Endothelial cell of umbilical vein (primary cell): ENCODE measurements at regions not wholly inside any gene's neighbourhood (a gene's known extent, or its start where the extent isn't known, plus 50 kb on each side); places are given as distances from the start of the nearest gene placed in this dataset.

Experiments used
- BruUV-seq: library from RNA; stranded (reverse); fragments of 400-500 nt; replicated peaks from 2 replicates; lab custom pipeline; 2021; lab: Mats Ljungman, UMichigan
- CTCF ChIA-PET: fragments of 300-600, 350-600 bp; sonication (Branson Sonifier 250); formaldehyde crosslinking; loops from one replicate; lab custom pipeline; 2021; ENCODE audit warnings: antibody characterized with exemption, inconsistent platforms; lab: Charles Lee
- POLR2A ChIA-PET: fragments of 300-600, 350-600 bp; sonication (Branson Sonifier 250); formaldehyde crosslinking; loops from one replicate; lab custom pipeline; 2021; ENCODE audit warnings: antibody characterized with exemption, inconsistent platforms; lab: Charles Lee
- DNase-seq: peaks from one replicate; pipeline ENCODE4 v3.0.0-alpha.2; 2011; ENCODE audit warnings: low read depth, low spot score
- FAIRE-seq: peaks from 2 replicates; lab custom pipeline; 2011; peaks lifted over from hg19 to GRCh38; lab: Jason Lieb, UNC
- H2AFZ ChIP-seq: 2 replicates; pipeline ENCODE4 v1.6.0; 2012; ENCODE audit warnings: low read depth, low read length, control low read depth, inconsistent platforms
- H3K27ac ChIP-seq: 2 replicates; pipeline ENCODE4 v1.5.1; 2011; ENCODE audit warnings: low read depth, mild to moderate bottlenecking, control low read depth, low read length, moderate library complexity; ENCODE audit not compliant: insufficient read depth
- H3K27me3 ChIP-seq, 2 experiments: 2 replicates each; pipeline versions ENCODE4 v1.6.0 to v1.6.1; 2011; ENCODE audit warnings: low read length in 2 of 2, mixed read lengths in 1 of 2; ENCODE audit not compliant: control insufficient read depth in 2 of 2, insufficient read depth in 2 of 2
- H3K36me3 ChIP-seq, 2 experiments: 2 replicates in 1 of 2; 3 replicates in 1 of 2; pipeline ENCODE4 v1.5.1; 2011; ENCODE audit warnings: low read length in 2 of 2, mild to moderate bottlenecking in 1 of 2, moderate library complexity in 1 of 2; ENCODE audit not compliant: control insufficient read depth in 2 of 2, insufficient read depth in 2 of 2; ENCODE audit errors: extremely low read depth in 1 of 2
- H3K4me1 ChIP-seq: 3 replicates; pipeline ENCODE4 v1.5.1; 2011; ENCODE audit warnings: mild to moderate bottlenecking, low read length; ENCODE audit not compliant: control insufficient read depth, insufficient read depth; ENCODE audit errors: extremely low read depth
- H3K4me2 ChIP-seq: 2 replicates; pipeline ENCODE4 v1.6.1; 2011; ENCODE audit warnings: low read length, control low read depth, mixed read lengths; ENCODE audit not compliant: insufficient read depth
- H3K4me3 ChIP-seq, 3 experiments: fragments of 200-600 bp in 1 of 3; sonication (generic), shearing (Covaris generic) in 1 of 3; replicated peaks in 1 of 3; 2 replicates each; pipeline ENCODE4 v1.5.1; 2011 to 2016; ENCODE audit warnings: control low read depth in 3 of 3, low read length in 3 of 3, mild to moderate bottlenecking in 2 of 3, inconsistent platforms in 1 of 3, low read depth in 1 of 3, moderate library complexity in 1 of 3; ENCODE audit not compliant: insufficient read depth in 1 of 3
- H3K79me2 ChIP-seq: 2 replicates; pipeline ENCODE4 v1.6.0; 2012; ENCODE audit warnings: low read length, inconsistent platforms; ENCODE audit not compliant: control insufficient read depth, insufficient read depth
- H3K9ac ChIP-seq: replicated peaks from 2 replicates; pipeline ENCODE3; 2011; ENCODE audit warnings: low read length, control low read depth; ENCODE audit not compliant: insufficient read depth; ENCODE audit errors: extremely low read depth
- H3K9me1 ChIP-seq: replicated peaks from 3 replicates; pipeline ENCODE4 v1.6.0; 2011; ENCODE audit warnings: mild to moderate bottlenecking, low read length; ENCODE audit not compliant: control insufficient read depth, insufficient read depth; ENCODE audit errors: extremely low read depth
- H3K9me3 ChIP-seq: replicated peaks from 2 replicates; pipeline ENCODE4 v1.5.1; 2012; ENCODE audit warnings: low read length, inconsistent platforms; ENCODE audit not compliant: control insufficient read depth, insufficient read depth
- H4K20me1 ChIP-seq: replicated peaks from 2 replicates; pipeline ENCODE3; 2011; ENCODE audit warnings: mild to moderate bottlenecking, low read length; ENCODE audit not compliant: control insufficient read depth, insufficient read depth; ENCODE audit errors: extremely low read depth
- EZH2 ChIP-seq: IDR thresholded peaks from 2 replicates; pipeline ENCODE4 v1.6.1; 2012; ENCODE audit warnings: borderline replicate concordance, low read depth, mild to moderate bottlenecking, moderate library complexity, low read length, inconsistent platforms; ENCODE audit not compliant: severe bottlenecking
- FOS ChIP-seq: IDR thresholded peaks from 2 replicates; pipeline ENCODE4 v1.6.1; 2011; ENCODE audit warnings: mild to moderate bottlenecking, low read length, moderate library complexity, borderline replicate concordance; ENCODE audit not compliant: insufficient read depth
- GATA2 ChIP-seq: IDR thresholded peaks from 2 replicates; pipeline ENCODE4 v1.7.0; 2011; ENCODE audit warnings: low read depth, mild to moderate bottlenecking, moderate library complexity, mixed read lengths, low read length; ENCODE audit not compliant: insufficient read length, insufficient read depth
- JUN ChIP-seq: IDR thresholded peaks from 2 replicates; pipeline ENCODE4 v1.6.1; 2011; ENCODE audit warnings: borderline replicate concordance, low read depth; ENCODE audit not compliant: insufficient read length, insufficient read depth
- MYC ChIP-seq: IDR thresholded peaks from one replicate; pipeline ENCODE4 v1.6.1; 2011; ENCODE audit warnings: mild to moderate bottlenecking, low read depth, low read length
- POLR2A ChIP-seq: IDR thresholded peaks from 2 replicates; pipeline ENCODE4 v1.6.1; 2012; ENCODE audit warnings: low read depth, mild to moderate bottlenecking, control low read depth, low read length
- POLR2AphosphoS5 ChIP-seq: IDR thresholded peaks from 2 replicates; pipeline ENCODE4 v1.6.1; 2012; ENCODE audit warnings: low read depth, mild to moderate bottlenecking, control low read depth, low read length, moderate library complexity; ENCODE audit not compliant: insufficient read depth
- dilution Hi-C: fragments of 300-500 bp; cut with MboI; formaldehyde crosslinking; loops from one replicate; pipeline ENCODE4 v1.15.0; 2019; ENCODE audit warnings: low sequenced_read_pairs; ENCODE audit not compliant: extremely low pct_ligation_motif_present
- intact Hi-C: fragments of 100-400 bp; cut with micrococcal nuclease; formaldehyde crosslinking; loops from one replicate; pipeline ENCODE4 v1.10.0; 2022
- TF ChIP-seq, protein P1 (sequence below), 2 donors: IDR thresholded peaks; 1 replicate in 1 of 2; 2 replicates in 1 of 2; pipeline ENCODE4 v1.5.1; 2011; ENCODE audit warnings: low read length in 2 of 2, mild to moderate bottlenecking in 2 of 2, moderate library complexity in 2 of 2, control low read depth in 1 of 2, inconsistent platforms in 1 of 2, low read depth in 1 of 2; ENCODE audit not compliant: insufficient read depth in 1 of 2; ENCODE audit errors: extremely low read depth in 1 of 2
- TF ChIP-seq, protein P2 (sequence below): IDR thresholded peaks from 2 replicates; pipeline ENCODE4 v1.6.1; 2011; ENCODE audit not compliant: insufficient read depth, insufficient read length

DNA sequence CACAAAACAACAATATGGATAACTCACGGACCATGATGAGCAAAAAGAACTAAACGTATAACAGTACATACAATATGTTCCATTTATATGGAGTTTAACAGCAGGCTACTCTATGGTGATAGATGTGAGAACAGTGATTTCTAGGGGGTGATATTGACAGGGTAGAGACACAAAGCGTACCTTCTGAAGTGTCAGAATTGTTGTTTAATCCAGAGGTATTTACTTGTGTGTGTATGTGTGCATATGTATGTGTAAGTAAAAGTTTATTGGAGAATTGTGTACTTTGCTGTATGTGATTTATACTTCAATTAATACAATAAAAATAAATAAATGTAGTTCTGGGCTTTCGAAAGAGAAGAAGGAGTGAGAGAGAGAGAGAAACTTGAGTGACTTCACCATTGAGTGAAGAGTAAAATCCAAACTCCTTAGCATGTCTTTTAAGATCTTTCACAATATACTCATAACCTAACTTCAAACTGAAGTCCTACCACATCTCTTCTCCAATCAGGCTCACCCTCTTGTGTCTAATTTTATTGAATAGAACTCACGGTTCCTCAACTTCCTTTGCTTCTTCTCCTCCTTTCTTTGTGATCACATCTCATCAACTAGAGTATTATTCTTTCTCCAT lies 126.0 kb upstream of the KLF7 start:
- dilution Hi-C loops (no loop called here), intact Hi-C loops (no loop called here)
- TF ChIP-seq POLR2A: no peak
- TF ChIP-seq EZH2: no peak
- TF ChIP-seq, protein P1, sequence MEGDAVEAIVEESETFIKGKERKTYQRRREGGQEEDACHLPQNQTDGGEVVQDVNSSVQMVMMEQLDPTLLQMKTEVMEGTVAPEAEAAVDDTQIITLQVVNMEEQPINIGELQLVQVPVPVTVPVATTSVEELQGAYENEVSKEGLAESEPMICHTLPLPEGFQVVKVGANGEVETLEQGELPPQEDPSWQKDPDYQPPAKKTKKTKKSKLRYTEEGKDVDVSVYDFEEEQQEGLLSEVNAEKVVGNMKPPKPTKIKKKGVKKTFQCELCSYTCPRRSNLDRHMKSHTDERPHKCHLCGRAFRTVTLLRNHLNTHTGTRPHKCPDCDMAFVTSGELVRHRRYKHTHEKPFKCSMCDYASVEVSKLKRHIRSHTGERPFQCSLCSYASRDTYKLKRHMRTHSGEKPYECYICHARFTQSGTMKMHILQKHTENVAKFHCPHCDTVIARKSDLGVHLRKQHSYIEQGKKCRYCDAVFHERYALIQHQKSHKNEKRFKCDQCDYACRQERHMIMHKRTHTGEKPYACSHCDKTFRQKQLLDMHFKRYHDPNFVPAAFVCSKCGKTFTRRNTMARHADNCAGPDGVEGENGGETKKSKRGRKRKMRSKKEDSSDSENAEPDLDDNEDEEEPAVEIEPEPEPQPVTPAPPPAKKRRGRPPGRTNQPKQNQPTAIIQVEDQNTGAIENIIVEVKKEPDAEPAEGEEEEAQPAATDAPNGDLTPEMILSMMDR (IDR thresholded peaks at IDR 0.05; ENCODE audit: extremely low read depth in 1 of 2, insufficient read depth in 1 of 2, low read depth in 1 of 2, low read length in 2 of 2): no peak
- TF ChIP-seq GATA2: no peak
- no peak for TF ChIP-seq FOS
- no peak for TF ChIP-seq JUN
- no peak for TF ChIP-seq MYC
- TF ChIP-seq, protein P2, sequence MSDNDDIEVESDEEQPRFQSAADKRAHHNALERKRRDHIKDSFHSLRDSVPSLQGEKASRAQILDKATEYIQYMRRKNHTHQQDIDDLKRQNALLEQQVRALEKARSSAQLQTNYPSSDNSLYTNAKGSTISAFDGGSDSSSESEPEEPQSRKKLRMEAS: no peak
- no peak for TF ChIP-seq POLR2AphosphoS5
- Histone ChIP-seq H3K9me1 (no peaks in the 10 kb centered on the region), H2AFZ (no peak overlapping the region), H3K4me3 (no peak overlapping the region), H3K27me3 (no peaks in the 10 kb centered on the region), H3K9ac (no peak overlapping the region), H3K36me3 (no peaks in the 10 kb centered on the region), H3K27ac (no peak overlapping the region), H3K9me3 (no peaks in the 10 kb centered on the region), H3K79me2 (no peaks in the 10 kb centered on the region), H3K4me2 (no peak overlapping the region), H3K4me1 (no peaks in the 10 kb centered on the region), H4K20me1 (no peaks in the 10 kb centered on the region)
- no TSS peak for BruUV-seq
- ChIA-PET CTCF (interaction anchor here (2.8 kb wide), 1 partner anchor 9 kb away, joined by 13 read pairs; no protein-coding TSS in a partner anchor), POLR2A (no interaction called here)
- DNase-seq (no peak), FAIRE-seq (no peak)
